Stomach (tissue), 8 donors: ENCODE measurements at regions not wholly inside any gene's neighbourhood (a gene's known extent, or its start where the extent isn't known, plus 50 kb on each side); places are given as distances from the start of the nearest gene placed in this dataset.

ENCODE experiments used
- DNase-seq, 2 donors: peaks; one replicate each; pipeline versions ENCODE4 v3.0.0 to v3.0.0-alpha.2; 2013 to 2019
- H3K27ac ChIP-seq, 5 donors: fragments of 200-600 bp in 4 of 5; sonication (generic) in 4 of 5; one replicate each; pipeline ENCODE4 v1.5.1; 2013 to 2019; ENCODE audit warnings: mild to moderate bottlenecking in 1 of 5, moderate library complexity in 1 of 5
- H3K27me3 ChIP-seq, 3 donors: fragments of 200-600 bp; sonication (generic); one replicate each; pipeline ENCODE4 v1.5.1; 2017 to 2019; ENCODE audit warnings: mixed run types in 1 of 3
- H3K36me3 ChIP-seq, 4 donors: fragments of 200-600 bp; sonication (generic); 1 replicate in 3 of 4; 2 replicates in 1 of 4; pipeline ENCODE4 v1.5.1; 2016 to 2019
- H3K4me1 ChIP-seq, 4 donors: fragments of 200-600 bp; sonication (generic); one replicate each; pipeline ENCODE4 v1.5.1; 2016 to 2019
- H3K4me3 ChIP-seq, 4 donors: fragments of 200-600 bp; sonication (generic) in 3 of 4; one replicate each; pipeline ENCODE4 v1.5.1; 2016 to 2019; ENCODE audit warnings: mild to moderate bottlenecking in 1 of 4
- H3K9me3 ChIP-seq, 4 donors: fragments of 200-600 bp; sonication (generic); one replicate each; pipeline ENCODE4 v1.5.1; 2016 to 2019
- CTCF ChIP-seq, 7 experiments: fragments of 450-650 bp in 4 of 7; fragments of 200-600 bp in 3 of 7; sonication (generic) in 3 of 7; IDR thresholded peaks; one replicate each; pipeline ENCODE4 v1.5.1; 2016 to 2019; ENCODE audit warnings: antibody characterized with exemption in 7 of 7, control low read depth in 2 of 7, mild to moderate bottlenecking in 1 of 7
- EP300 ChIP-seq: sonication (generic); formaldehyde crosslinking; IDR thresholded peaks from one replicate; pipeline ENCODE4 v1.6.1; 2017; ENCODE audit warnings: antibody characterized with exemption
- POLR2A ChIP-seq, 4 donors: fragments of 450-650 bp; IDR thresholded peaks; one replicate each; pipeline ENCODE4 v1.6.1; 2016; ENCODE audit warnings: antibody characterized with exemption in 4 of 4, control low read depth in 2 of 4, mild to moderate bottlenecking in 1 of 4, moderate library complexity in 1 of 4
- POLR2AphosphoS5 ChIP-seq, 3 donors: sonication (generic); formaldehyde crosslinking; IDR thresholded peaks; one replicate each; pipeline ENCODE4 v1.6.1; 2016; ENCODE audit warnings: antibody characterized with exemption in 3 of 3
- WGBS, 5 donors: extraction: QIAGEN DNeasy Blood & Tissue Kit in 3 of 5; methylation state at CpG; one replicate each; pipeline versions ENCODE4 v1.1.5 to v1.1.7; 2013 to 2018; 5-methylcytosine and 5-hydroxymethylcytosine counted together
- intact Hi-C: fragments of 100-400 bp; cut with DNase I; formaldehyde crosslinking; loops from one replicate; pipeline ENCODE4 v1.15.1; 2023; ENCODE audit warnings: low total_unique reads
- donor health status: healthy with polysubstance abuse.
- donor health status: Bipolar disorder and iron deficiency.
- donor health status: healthy.

- 1 to 6% (median 5%) methylated on average over 13 to 17 of the region's 17 CpGs for WGBS, 5 donors
- intact Hi-C loops = no loop called here
- no peaks in the 10 kb centered on the region for H3K9me3 ChIP-seq
Measured at GRCh38 chr15:79209690-79210089, 72.8 kb upstream of the ANKRD34C start.

GRCh38 chr15:79209116-79209515, 73.4 kb upstream of the ANKRD34C start:
- DNase-seq = no peak
- peaks cover 0 to 92% (median 38%) of the 10 kb centered on the region in 3 donors for H3K27me3 ChIP-seq
- 62 to 74% (median 71%) methylated on average over 7 of the region's 7 CpGs for WGBS, 5 donors
- H3K9me3 ChIP-seq = no peaks in the 10 kb centered on the region
- H3K27ac ChIP-seq = no peak overlapping the region
- intact Hi-C loops = no loop called here
- H3K36me3 ChIP-seq = no peaks in the 10 kb centered on the region
- peaks cover 0 to 6% (median 0%) of the 10 kb centered on the region in 4 donors for H3K4me1 ChIP-seq
- no peak overlapping the region for H3K4me3 ChIP-seq
- no peak for TF ChIP-seq CTCF (IDR thresholded peaks at IDR 0.05)
- TF ChIP-seq POLR2A (IDR thresholded peaks at IDR 0.05) = no peak

More at GRCh38 chr15:79209690-79210089, 72.8 kb upstream of the ANKRD34C start:
- no peak for DNase-seq
- peaks cover 0 to 6% (median 0%) of the 10 kb centered on the region in 4 donors for H3K4me1 ChIP-seq
- no peak overlapping the region for H3K27ac ChIP-seq
- TF ChIP-seq POLR2AphosphoS5 (IDR thresholded peaks at IDR 0.05) (no peak), CTCF (IDR thresholded peaks at IDR 0.05) (no peak), POLR2A (IDR thresholded peaks at IDR 0.05) (no peak), EP300 (no peak)
- H3K4me3 ChIP-seq = no peak overlapping the region
- H3K27me3 ChIP-seq = peaks cover 0 to 92% (median 38%) of the 10 kb centered on the region in 3 donors
- H3K36me3 ChIP-seq = no peaks in the 10 kb centered on the region

- TF ChIP-seq CTCF (IDR thresholded peaks at IDR 0.05) (no peak), POLR2AphosphoS5 (IDR thresholded peaks at IDR 0.05) (no peak), EP300 (no peak), POLR2A (IDR thresholded peaks at IDR 0.05) (no peak)
- 44 to 60% (median 51%) methylated on average over 3 of the region's 3 CpGs for WGBS, 5 donors
- no peaks in the 10 kb centered on the region for H3K9me3 ChIP-seq
Measured at GRCh38 chr15:79208179-79208578, 74.3 kb upstream of the ANKRD34C start.

GRCh38 chr15:79206940-79207339, 75.6 kb upstream of the ANKRD34C start:
- peaks cover 0 to 6% (median 0%) of the 10 kb centered on the region in 4 donors for H3K4me1 ChIP-seq
- no peaks in the 10 kb centered on the region for H3K9me3 ChIP-seq
- TF ChIP-seq EP300 (no peak), CTCF (IDR thresholded peaks at IDR 0.05) (no peak), POLR2A (IDR thresholded peaks at IDR 0.05) (no peak), POLR2AphosphoS5 (IDR thresholded peaks at IDR 0.05) (no peak)
- DNase-seq = no peak
- no peak overlapping the region for H3K4me3 ChIP-seq
- WGBS, 5 donors = 38 to 58% (median 46%) methylated on average over 2 of the region's 2 CpGs
- intact Hi-C loops = no loop called here
- peaks cover 0 to 78% (median 30%) of the 10 kb centered on the region in 3 donors for H3K27me3 ChIP-seq
- H3K27ac ChIP-seq = no peak overlapping the region
- H3K36me3 ChIP-seq = no peaks in the 10 kb centered on the region

More at GRCh38 chr15:79208179-79208578, 74.3 kb upstream of the ANKRD34C start:
- peaks cover 0 to 90% (median 38%) of the 10 kb centered on the region in 3 donors for H3K27me3 ChIP-seq
- no peak for DNase-seq
- H3K36me3 ChIP-seq = no peaks in the 10 kb centered on the region
- intact Hi-C loops = no loop called here
- no peak overlapping the region for H3K27ac ChIP-seq
- peaks cover 0 to 6% (median 0%) of the 10 kb centered on the region in 4 donors for H3K4me1 ChIP-seq
- H3K4me3 ChIP-seq = no peak overlapping the region
